IPS-20b (cell line): ENCODE measurements at regions not wholly inside any gene's neighbourhood (a gene's known extent, or its start where the extent isn't known, plus 50 kb on each side); places are given as distances from the start of the nearest gene placed in this dataset.

ENCODE experiments used
- H3K27ac ChIP-seq: one replicate; pipeline ENCODE4 v1.5.1; 2013; ENCODE audit warnings: low read length
- H3K27me3 ChIP-seq: 2 replicates; pipeline ENCODE4 v1.6.1; 2013; ENCODE audit warnings: mild to moderate bottlenecking, low read length, inconsistent platforms; ENCODE audit not compliant: insufficient read depth
- H3K36me3 ChIP-seq: 2 replicates; pipeline ENCODE4 v1.6.1; 2013; ENCODE audit warnings: low read depth, mild to moderate bottlenecking, inconsistent platforms, low read length, moderate library complexity; ENCODE audit not compliant: insufficient read depth
- H3K4me1 ChIP-seq: 2 replicates; pipeline ENCODE4 v1.6.1; 2013; ENCODE audit warnings: mild to moderate bottlenecking, control low read depth, inconsistent platforms, low read length, moderate library complexity; ENCODE audit not compliant: insufficient read depth
- H3K4me3 ChIP-seq: 2 replicates; pipeline ENCODE4 v1.5.1; 2013; ENCODE audit warnings: mild to moderate bottlenecking, low read length, inconsistent platforms
- H3K9ac ChIP-seq: 2 replicates; pipeline ENCODE4 v1.6.1; 2013; ENCODE audit warnings: low read depth, mild to moderate bottlenecking, inconsistent platforms, low read length, moderate library complexity
- H3K9me3 ChIP-seq: 2 replicates; pipeline ENCODE4 v1.6.1; 2013; ENCODE audit warnings: mild to moderate bottlenecking, low read depth, low read length, inconsistent platforms; ENCODE audit not compliant: insufficient read depth

DNA sequence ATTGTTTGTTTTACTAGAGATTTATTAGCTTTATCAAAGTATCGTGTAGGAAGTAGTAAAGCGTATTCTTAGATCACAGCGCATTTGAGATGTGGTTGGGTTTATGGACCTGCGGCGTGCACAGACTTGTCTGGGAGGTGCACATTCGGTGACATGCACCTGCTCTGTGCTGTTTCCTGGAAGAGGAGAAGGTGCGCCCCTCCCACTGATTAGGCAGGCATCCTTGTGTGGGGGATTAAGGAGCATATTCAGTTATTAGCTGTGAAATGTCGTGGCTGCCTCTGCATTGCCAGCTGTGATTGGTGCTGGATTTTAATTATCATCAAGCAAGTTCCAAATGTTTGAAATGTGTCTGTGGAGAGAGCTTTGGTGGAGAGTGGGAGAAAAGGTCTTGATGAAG lies 903.8 kb upstream of the RBFOX1 start:
- Histone ChIP-seq H3K9me3 (no peaks in the 10 kb centered on the region; the same call in 1 of the 2 replicates), H3K4me3 (no peak overlapping the region), H3K27ac (no peak overlapping the region), H3K36me3 (no peaks in the 10 kb centered on the region), H3K27me3 (no peaks in the 10 kb centered on the region), H3K4me1 (no peaks in the 10 kb centered on the region), H3K9ac (no peak overlapping the region)

GRCh38 chr16:6427621-6428020 lies 905.0 kb upstream of the RBFOX1 start:
- no peak overlapping the region for H3K9ac ChIP-seq
- H3K4me3 ChIP-seq, result no peak overlapping the region
- H3K9me3 ChIP-seq, result no peaks in the 10 kb centered on the region; the same call in 1 of the 2 replicates
- H3K27me3 ChIP-seq, result no peaks in the 10 kb centered on the region
- H3K4me1 ChIP-seq, result no peaks in the 10 kb centered on the region
- H3K27ac ChIP-seq, result no peak overlapping the region
- H3K36me3 ChIP-seq, result no peaks in the 10 kb centered on the region

DNA sequence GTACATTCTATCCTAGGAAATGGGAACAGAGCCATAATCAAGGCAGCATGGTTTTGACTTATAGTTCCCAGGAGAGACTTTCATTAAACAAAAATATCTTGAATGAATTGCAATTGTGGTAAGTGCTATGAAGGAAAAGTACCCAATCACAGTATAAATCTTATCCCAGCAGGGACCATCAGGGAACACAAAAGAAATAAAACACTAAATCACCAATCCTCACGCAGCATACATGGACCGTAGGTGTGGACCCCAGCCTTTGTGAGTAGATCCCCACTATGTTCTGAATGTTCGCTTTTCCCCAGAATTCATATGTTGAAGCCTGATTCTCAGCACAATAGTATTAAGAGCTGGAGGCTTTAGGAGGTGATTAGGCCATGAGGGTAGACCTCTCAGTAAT lies 925.0 kb upstream of the RBFOX1 start:
- no peaks in the 10 kb centered on the region for H3K4me1 ChIP-seq

DNA sequence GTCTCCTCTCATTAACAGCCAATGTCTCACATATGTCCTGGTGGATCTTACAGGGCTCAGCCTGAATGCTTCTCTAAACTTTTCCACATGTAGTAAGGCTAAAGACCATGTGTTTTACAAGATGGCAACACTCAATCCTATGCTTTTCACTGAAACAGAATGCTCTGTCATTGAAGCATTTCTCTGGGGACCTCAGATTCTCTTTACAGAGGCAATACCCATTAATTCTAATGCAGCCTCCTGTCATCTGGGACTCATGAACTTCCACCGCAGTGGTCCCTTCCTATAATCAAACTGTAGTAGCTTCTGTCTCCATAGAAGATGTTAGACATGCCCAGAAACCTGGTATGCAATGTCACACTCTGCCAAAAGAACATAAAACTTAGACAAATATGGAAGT lies 926.6 kb upstream of the RBFOX1 start:
- Histone ChIP-seq H3K9me3 (no peaks in the 10 kb centered on the region), H3K4me1 (no peaks in the 10 kb centered on the region), H3K36me3 (no peaks in the 10 kb centered on the region), H3K27me3 (no peaks in the 10 kb centered on the region), H3K27ac (no peak overlapping the region), H3K4me3 (no peak overlapping the region), H3K9ac (no peak overlapping the region)

More for the DNA sequence above, 925.0 kb upstream of the RBFOX1 start:
- Histone ChIP-seq H3K9ac (no peak overlapping the region), H3K9me3 (no peaks in the 10 kb centered on the region), H3K27me3 (no peaks in the 10 kb centered on the region), H3K4me3 (no peak overlapping the region), H3K27ac (no peak overlapping the region), H3K36me3 (no peaks in the 10 kb centered on the region)

DNA sequence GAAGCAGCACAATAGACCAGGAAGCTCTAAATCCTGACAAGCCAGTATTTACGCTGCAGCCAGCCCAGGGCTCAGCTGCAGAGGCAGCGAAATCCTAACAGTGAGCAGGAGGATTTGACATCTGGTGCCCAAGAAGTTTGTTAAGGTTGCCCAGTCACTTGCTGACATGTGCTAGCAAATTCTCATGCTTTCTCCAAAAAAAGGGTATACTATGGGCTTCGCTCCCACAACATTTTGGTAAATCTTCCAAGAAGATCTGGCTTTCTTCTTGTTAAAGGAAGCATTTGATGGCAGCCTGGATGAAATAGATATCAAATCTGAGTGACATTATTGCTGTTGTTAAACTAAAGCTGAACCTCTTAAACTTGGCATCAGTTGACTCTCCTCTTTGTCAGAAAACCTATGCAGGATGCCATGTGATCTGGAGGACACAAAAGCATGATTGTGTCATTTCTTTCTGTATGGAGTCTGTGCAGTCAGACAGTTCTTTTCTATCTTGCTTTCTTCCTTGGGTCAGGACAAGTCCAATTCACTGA lies 949.7 kb upstream of the RBFOX1 start:
- no peaks in the 10 kb centered on the region for H3K4me1 ChIP-seq
- H3K36me3 ChIP-seq, result no peaks in the 10 kb centered on the region
- H3K4me3 ChIP-seq, result no peak overlapping the region
- no peaks in the 10 kb centered on the region for H3K27me3 ChIP-seq
- no peak overlapping the region for H3K9ac ChIP-seq
- H3K27ac ChIP-seq, result no peak overlapping the region
- no peaks in the 10 kb centered on the region for H3K9me3 ChIP-seq

DNA sequence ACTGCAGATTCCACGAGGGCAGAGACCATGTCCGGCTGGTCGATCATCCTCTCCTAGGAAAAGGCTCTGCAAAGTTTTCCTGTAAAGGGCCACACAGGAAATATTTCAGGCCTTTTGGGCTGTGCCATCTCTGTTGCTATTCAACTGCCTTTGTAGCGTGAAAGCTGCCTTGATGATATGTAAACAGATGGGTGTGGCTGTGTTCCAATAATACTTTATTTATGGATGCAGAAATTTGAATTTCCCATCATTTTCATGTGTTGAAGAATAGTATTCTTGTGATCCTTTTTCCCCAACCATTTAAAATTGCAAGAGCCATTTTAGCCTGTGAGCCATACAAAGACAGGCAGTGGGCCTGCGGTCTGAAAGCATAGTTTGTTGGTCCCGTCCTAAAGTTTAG lies 950.7 kb upstream of the RBFOX1 start:
- no peaks in the 10 kb centered on the region for H3K27me3 ChIP-seq
- H3K36me3 ChIP-seq, result no peaks in the 10 kb centered on the region
- H3K9me3 ChIP-seq, result no peaks in the 10 kb centered on the region
- H3K27ac ChIP-seq, result no peak overlapping the region
- no peaks in the 10 kb centered on the region for H3K4me1 ChIP-seq
- H3K9ac ChIP-seq, result no peak overlapping the region
- no peak overlapping the region for H3K4me3 ChIP-seq

GRCh38 chr16:6377956-6378355 lies 954.7 kb upstream of the RBFOX1 start:
- no peak overlapping the region for H3K27ac ChIP-seq
- no peaks in the 10 kb centered on the region for H3K9me3 ChIP-seq
- peaks cover 25% of the 10 kb centered on the region; the same call in 1 of the 2 replicates for H3K4me1 ChIP-seq
- H3K4me3 ChIP-seq, result no peak overlapping the region
- no peaks in the 10 kb centered on the region for H3K27me3 ChIP-seq
- H3K9ac ChIP-seq, result no peak overlapping the region
- H3K36me3 ChIP-seq, result no peaks in the 10 kb centered on the region

DNA sequence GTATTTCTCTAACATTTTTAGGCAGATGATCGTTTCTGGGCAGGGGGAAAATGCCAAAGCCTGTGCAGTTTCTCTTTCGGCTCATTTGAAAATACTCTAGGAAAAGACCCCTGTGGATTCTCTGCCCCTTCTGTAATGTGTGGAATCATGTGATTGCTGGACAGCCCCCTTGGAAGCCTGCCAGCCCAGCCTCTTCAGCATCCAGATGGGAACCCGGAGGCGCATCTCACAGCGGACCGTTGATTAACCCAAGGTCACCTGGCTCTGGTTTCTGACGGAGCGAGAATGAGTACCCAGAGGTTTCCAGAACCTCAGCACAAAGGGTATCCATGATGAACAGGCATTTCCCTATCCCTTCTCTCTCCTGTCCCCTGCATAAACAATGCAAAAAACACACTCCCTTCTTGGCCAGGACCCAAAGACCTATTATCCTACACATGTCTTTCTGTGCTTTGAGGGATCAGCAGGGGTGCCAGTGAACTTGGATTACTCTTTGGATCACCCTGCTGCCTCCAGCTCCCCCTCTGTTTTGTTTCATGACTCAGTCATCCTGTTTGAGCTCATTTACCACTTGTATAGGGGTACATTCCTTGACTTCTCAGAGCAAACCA lies 957.1 kb upstream of the RBFOX1 start:
- Histone ChIP-seq H3K36me3 (no peaks in the 10 kb centered on the region), H3K27ac (no peak overlapping the region), H3K27me3 (no peaks in the 10 kb centered on the region), H3K9ac (no peak overlapping the region), H3K9me3 (no peaks in the 10 kb centered on the region; the same call in 1 of the 2 replicates), H3K4me1 (peaks cover 25% of the 10 kb centered on the region; the same call in 1 of the 2 replicates), H3K4me3 (no peak overlapping the region)

DNA sequence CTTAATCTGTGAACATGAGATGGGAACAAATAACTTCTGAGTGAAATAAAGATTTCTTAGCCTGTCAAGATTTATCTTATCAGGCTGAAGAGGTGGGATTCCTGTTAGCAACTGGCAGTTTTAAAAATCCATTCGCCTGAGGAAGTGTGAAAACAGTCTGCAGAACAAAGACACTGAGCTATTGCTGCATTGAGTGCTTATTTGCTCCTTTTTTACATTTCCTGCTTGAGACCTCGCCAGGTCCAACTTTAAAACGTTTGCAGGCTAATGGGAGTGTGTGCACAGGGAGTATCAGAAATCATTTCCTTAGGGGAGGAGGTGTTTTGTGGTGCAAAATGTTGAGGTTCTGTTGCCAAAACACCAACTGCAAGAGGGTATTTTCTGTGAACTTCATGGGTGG lies 957.8 kb upstream of the RBFOX1 start:
- no peaks in the 10 kb centered on the region for H3K27me3 ChIP-seq
- no peak overlapping the region for H3K27ac ChIP-seq
- H3K9ac ChIP-seq, result no peak overlapping the region
- no peaks in the 10 kb centered on the region for H3K36me3 ChIP-seq
- H3K9me3 ChIP-seq, result no peaks in the 10 kb centered on the region; the same call in 1 of the 2 replicates
- H3K4me3 ChIP-seq, result no peak overlapping the region
- H3K4me1 ChIP-seq, result peaks cover 25% of the 10 kb centered on the region; the same call in 1 of the 2 replicates

DNA sequence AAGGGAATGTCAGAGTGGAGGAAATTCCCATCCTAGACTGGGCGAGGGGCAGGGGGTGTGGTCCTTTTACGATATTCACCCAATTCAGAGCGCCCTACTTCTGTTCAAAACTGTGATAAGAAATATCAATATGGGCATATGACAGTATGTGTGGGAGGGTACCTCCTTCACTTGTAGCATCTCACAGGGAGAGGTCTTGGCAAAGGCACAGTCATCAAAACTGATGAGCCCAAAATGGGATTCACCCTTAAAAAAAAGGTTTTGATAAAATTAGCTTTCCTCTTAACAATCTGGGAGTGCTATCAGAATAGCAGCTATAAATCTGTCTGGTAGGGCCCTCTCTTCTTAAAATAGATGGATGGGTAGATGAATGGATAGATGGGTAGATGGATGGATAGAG lies 967.8 kb upstream of the RBFOX1 start:
- H3K36me3 ChIP-seq, result no peaks in the 10 kb centered on the region
- no peak overlapping the region for H3K27ac ChIP-seq
- H3K27me3 ChIP-seq, result no peaks in the 10 kb centered on the region
- H3K9me3 ChIP-seq, result no peaks in the 10 kb centered on the region
- H3K9ac ChIP-seq, result no peak overlapping the region
- no peak overlapping the region for H3K4me3 ChIP-seq
- H3K4me1 ChIP-seq, result 0 out of 2 replicates have a peak, but pooled peaks cover 4% of the 10 kb centered on the region

DNA sequence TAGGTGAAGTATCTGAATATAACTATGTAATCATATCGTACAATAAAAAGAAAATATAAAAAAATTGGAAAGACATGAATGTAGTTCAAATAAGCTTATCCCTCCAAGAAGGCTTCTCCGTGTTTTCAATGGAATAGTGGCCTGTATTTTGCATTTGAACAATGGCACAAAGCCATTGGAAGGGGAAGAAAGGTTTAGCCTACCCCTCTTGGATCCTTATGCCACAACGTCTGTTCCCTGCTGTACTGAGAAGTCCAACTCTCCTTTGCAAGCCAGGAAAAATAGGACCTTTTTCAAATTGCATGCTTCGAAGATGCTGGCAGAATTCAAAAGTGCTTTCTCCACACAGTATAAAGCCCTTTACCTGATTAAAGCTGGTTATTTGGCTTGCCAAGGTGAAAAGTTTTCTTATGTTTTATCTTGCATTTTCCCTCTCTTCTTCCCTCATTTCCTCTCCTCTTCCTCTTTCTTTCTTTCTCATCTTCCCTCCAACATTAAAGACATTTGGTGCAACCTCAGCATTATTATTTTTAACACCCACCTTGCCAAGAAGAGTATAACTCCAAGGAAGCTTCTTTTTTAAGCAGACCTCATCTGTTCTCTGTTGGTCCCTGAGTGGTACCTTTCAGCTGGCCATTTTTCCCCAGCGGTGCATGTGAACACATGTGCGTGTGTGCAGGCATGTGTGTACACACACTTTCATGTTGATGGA lies 968.6 kb upstream of the RBFOX1 start:
- Histone ChIP-seq H3K9ac (no peak overlapping the region), H3K27ac (no peak overlapping the region), H3K4me3 (no peak overlapping the region), H3K9me3 (no peaks in the 10 kb centered on the region), H3K4me1 (0 out of 2 replicates have a peak, but pooled peaks cover 4% of the 10 kb centered on the region), H3K36me3 (no peaks in the 10 kb centered on the region), H3K27me3 (no peaks in the 10 kb centered on the region)

DNA sequence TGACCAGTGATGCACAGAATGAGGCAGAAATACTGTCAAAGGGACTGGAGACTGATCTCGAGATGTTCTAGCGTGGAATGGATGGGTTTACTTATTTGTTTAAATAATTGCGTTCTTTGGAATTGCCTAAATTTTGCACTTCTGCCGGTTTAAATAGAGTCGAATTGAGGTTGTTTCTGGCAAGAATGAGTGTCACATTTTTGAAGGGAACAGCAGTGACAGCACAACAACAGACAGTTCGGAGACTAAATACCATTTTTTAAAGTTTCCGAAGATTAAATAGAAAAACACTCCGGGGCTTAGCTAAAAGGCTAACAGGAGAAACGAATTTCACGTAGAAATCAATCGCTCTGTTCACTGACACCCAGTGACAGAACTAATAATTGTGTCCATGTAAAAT lies 969.2 kb upstream of the RBFOX1 start:
- Histone ChIP-seq H3K27me3 (no peaks in the 10 kb centered on the region), H3K4me1 (peaks cover 6% of the 10 kb centered on the region; the same call in 1 of the 2 replicates), H3K27ac (no peak overlapping the region), H3K36me3 (no peaks in the 10 kb centered on the region), H3K9me3 (no peaks in the 10 kb centered on the region), H3K9ac (no peak overlapping the region), H3K4me3 (no peak overlapping the region)
